ENCODE measurements at regions not wholly inside any gene's neighbourhood (a gene's known extent, or its start where the extent isn't known, plus 50 kb on each side); places are given as distances from the start of the nearest gene placed in this dataset.

GRCh38 chr10:83834096-83834495, 305.2 kb upstream of the GHITM start:
- no peak for TF ChIP-seq EZH2phosphoT487 (conservative IDR thresholded peaks at IDR 0.05; ENCODE audit: low read length)
- no peak for TF ChIP-seq CTCF (IDR thresholded peaks at IDR 0.05; ENCODE audit: insufficient read depth, low read length, poor library complexity, severe bottlenecking)
- no peaks in the 10 kb centered on the region for H3K27me3 ChIP-seq (ENCODE audit: low read length)
- H2AFZ ChIP-seq (ENCODE audit: low read depth, low read length, severe bottlenecking): no peak overlapping the region
- H4K20me1 ChIP-seq (ENCODE audit: low read depth, low read length): no peaks in the 10 kb centered on the region
- H3K79me2 ChIP-seq (ENCODE audit: insufficient read depth, low read length): no peaks in the 10 kb centered on the region
- H3K9me3 ChIP-seq (ENCODE audit: insufficient read depth, low read length): no peaks in the 10 kb centered on the region
- no peaks in the 10 kb centered on the region for H3K9me2 ChIP-seq (replicated peaks; ENCODE audit: insufficient read depth, low read length)
- no peaks in the 10 kb centered on the region for H3F3A ChIP-seq (ENCODE audit: insufficient read depth)
- no peak overlapping the region for H3K9ac ChIP-seq (ENCODE audit: low read length)
- H3K27ac ChIP-seq (ENCODE audit: low read depth, low read length): no peak overlapping the region
- H3K4me3 ChIP-seq (ENCODE audit: insufficient read depth, low read length, poor library complexity, severe bottlenecking): no peak overlapping the region
- H3K4me2 ChIP-seq (ENCODE audit: low read depth, low read length, poor library complexity, severe bottlenecking): no peak overlapping the region
- H3K36me3 ChIP-seq (ENCODE audit: low read length): no peaks in the 10 kb centered on the region

- no peaks in the 10 kb centered on the region for H3K79me2 ChIP-seq (ENCODE audit: insufficient read depth, low read length)
- no peaks in the 10 kb centered on the region for H3K9me3 ChIP-seq (ENCODE audit: insufficient read depth, low read length)
- H3K27ac ChIP-seq (ENCODE audit: low read depth, low read length): no peak overlapping the region
- no peaks in the 10 kb centered on the region for H3K36me3 ChIP-seq (ENCODE audit: low read length)
- no peaks in the 10 kb centered on the region for H3K9me2 ChIP-seq (replicated peaks; ENCODE audit: insufficient read depth, low read length)
- no peak overlapping the region for H3K4me2 ChIP-seq (ENCODE audit: low read depth, low read length, poor library complexity, severe bottlenecking)
- no peaks in the 10 kb centered on the region for H3F3A ChIP-seq (ENCODE audit: insufficient read depth)
- no peak overlapping the region for H2AFZ ChIP-seq (ENCODE audit: low read depth, low read length, severe bottlenecking)
- no peak overlapping the region for H3K9ac ChIP-seq (ENCODE audit: low read length)
- TF ChIP-seq CTCF (IDR thresholded peaks at IDR 0.05; ENCODE audit: insufficient read depth, low read length, poor library complexity, severe bottlenecking) (no peak), EZH2phosphoT487 (conservative IDR thresholded peaks at IDR 0.05; ENCODE audit: low read length) (no peak)
- H3K27me3 ChIP-seq (ENCODE audit: low read length): no peaks in the 10 kb centered on the region
- H3K4me3 ChIP-seq (ENCODE audit: insufficient read depth, low read length, poor library complexity, severe bottlenecking): no peak overlapping the region
- no peaks in the 10 kb centered on the region for H4K20me1 ChIP-seq (ENCODE audit: low read depth, low read length)
Measured at GRCh38 chr10:83835945-83836745, 303.2 kb upstream of the GHITM start.

- no peak overlapping the region for H3K9ac ChIP-seq (ENCODE audit: low read length)
- H3K9me2 ChIP-seq (replicated peaks; ENCODE audit: insufficient read depth, low read length): no peaks in the 10 kb centered on the region
- H3K27ac ChIP-seq (ENCODE audit: low read depth, low read length): no peak overlapping the region
- H2AFZ ChIP-seq (ENCODE audit: low read depth, low read length, severe bottlenecking): no peak overlapping the region
- no peaks in the 10 kb centered on the region for H3K79me2 ChIP-seq (ENCODE audit: insufficient read depth, low read length)
- no peaks in the 10 kb centered on the region for H4K20me1 ChIP-seq (ENCODE audit: low read depth, low read length)
- H3K36me3 ChIP-seq (ENCODE audit: low read length): no peaks in the 10 kb centered on the region
- TF ChIP-seq EZH2phosphoT487 (conservative IDR thresholded peaks at IDR 0.05; ENCODE audit: low read length): no peak
- TF ChIP-seq CTCF (IDR thresholded peaks at IDR 0.05; ENCODE audit: insufficient read depth, low read length, poor library complexity, severe bottlenecking): no peak
- no peak overlapping the region for H3K4me2 ChIP-seq (ENCODE audit: low read depth, low read length, poor library complexity, severe bottlenecking)
- no peaks in the 10 kb centered on the region for H3K27me3 ChIP-seq (ENCODE audit: low read length)
- no peaks in the 10 kb centered on the region for H3F3A ChIP-seq (ENCODE audit: insufficient read depth)
- no peak overlapping the region for H3K4me3 ChIP-seq (ENCODE audit: insufficient read depth, low read length, poor library complexity, severe bottlenecking)
- no peaks in the 10 kb centered on the region for H3K9me3 ChIP-seq (ENCODE audit: insufficient read depth, low read length)
Measured at GRCh38 chr10:83848677-83849076, 290.6 kb upstream of the GHITM start.

Data from SU-DHL-6 (cell line).